NCI-H82 (cell line): ENCODE measurements at regions not wholly inside any gene's neighbourhood (a gene's known extent, or its start where the extent isn't known, plus 50 kb on each side); places are given as distances from the start of the nearest gene placed in this dataset.

Experiments used
- DNase-seq: peaks from one replicate; lab custom pipeline; 2025; lab: John Stamatoyannopoulos, UW

DNA sequence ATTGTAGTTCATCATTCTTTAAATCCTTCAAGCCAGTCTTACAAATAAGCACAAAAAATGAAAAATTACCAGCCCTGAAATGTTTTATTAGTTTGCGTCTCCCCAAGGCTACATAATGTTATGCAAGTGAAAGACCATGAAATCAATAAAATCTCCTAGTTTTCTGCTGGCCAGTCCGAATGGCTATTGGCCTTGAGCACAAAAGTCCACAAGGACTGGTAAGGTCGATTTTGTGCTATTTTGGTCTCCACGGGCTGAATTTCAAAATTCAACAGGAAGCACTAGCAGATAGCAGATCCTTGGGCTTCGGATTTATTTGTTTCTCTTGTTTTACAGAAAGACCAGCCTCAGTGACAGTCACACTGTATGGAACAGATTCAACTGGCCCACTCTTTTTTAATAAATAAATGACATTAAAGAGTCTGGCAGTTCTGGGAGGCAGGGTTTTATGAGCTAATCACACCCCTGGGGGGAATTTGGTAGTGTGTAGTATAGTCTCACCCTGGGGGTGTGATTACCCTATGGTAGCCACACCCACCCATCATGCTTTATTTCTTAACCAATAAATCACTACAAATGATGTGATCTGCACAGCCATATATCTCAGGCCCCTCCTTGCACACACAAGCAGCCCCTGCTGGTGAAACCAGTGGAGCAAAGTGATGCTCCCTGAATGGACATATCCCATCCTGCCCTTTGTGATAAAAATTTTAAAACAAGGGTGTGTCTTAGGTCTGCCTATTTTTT is 51.1 kb upstream of the TMEM33 start:
- peak; percentile 95 for DNase-seq

DNA sequence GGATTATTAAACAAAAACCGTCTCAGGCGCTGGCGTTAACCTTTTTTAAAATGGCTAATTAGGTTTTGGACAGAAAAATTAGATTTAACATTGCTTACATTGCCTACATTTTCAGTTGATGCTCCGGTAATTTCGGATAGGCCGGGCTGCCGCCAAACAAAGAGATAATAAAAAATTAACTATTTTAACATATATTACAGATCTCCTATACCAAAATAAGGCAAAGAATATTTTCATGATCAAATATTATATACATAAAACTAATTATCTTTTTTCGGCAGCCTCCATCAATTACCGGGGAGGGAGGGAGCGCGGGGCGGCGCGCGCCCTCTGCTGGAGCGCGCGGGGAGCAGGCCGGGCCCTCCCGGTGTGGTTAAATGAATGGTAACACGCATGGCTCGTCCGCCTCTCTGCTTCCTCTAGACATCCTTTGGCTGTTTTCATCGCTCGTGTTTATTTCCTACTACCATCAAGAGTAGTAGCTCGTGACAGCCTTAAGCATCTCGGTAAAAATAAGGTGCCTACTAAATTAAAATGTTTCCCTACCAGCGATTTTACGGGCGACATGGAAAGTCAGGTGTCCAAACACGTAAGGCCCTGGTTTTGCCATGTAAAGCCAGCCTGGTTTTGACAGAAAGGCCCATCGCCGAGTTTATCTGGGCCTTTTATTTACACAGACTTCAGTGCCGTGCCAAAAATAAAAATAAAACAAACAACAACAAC is 52.4 kb upstream of the TMEM33 start:
- DNase-seq = peak; percentile 82

DNA sequence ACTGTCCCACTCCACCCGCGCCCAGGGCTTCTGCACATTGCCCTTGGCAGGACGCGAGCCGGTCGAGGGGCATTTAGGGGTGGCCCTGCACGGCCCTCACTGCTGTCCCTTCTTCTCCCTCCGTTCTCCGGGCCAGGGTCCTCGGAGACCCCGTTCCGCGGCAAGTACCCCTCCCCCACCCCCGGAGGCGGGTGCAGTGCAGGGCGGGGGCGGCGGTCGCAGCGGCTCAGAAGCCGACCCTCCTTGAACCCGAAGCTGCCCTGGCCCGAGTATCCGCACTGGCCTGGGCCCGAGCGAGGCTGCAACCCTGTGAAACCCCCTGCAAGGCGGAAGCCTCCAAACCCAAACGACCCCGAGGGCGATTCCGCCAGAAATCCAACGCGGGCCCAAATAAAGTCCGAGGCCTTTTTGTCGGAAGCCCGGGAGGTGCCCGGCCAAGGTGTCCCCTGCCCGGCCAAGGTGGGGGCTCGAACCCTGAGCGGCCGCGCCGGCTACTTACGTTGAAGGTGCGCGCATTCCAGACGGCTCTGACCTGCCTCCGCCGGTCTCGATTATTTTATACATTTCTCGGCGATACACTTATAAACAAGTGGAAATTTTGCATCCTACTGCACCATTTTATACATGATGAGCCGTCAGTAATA is 53.1 kb upstream of the TMEM33 start:
- DNase-seq = peak; percentile 63

DNA sequence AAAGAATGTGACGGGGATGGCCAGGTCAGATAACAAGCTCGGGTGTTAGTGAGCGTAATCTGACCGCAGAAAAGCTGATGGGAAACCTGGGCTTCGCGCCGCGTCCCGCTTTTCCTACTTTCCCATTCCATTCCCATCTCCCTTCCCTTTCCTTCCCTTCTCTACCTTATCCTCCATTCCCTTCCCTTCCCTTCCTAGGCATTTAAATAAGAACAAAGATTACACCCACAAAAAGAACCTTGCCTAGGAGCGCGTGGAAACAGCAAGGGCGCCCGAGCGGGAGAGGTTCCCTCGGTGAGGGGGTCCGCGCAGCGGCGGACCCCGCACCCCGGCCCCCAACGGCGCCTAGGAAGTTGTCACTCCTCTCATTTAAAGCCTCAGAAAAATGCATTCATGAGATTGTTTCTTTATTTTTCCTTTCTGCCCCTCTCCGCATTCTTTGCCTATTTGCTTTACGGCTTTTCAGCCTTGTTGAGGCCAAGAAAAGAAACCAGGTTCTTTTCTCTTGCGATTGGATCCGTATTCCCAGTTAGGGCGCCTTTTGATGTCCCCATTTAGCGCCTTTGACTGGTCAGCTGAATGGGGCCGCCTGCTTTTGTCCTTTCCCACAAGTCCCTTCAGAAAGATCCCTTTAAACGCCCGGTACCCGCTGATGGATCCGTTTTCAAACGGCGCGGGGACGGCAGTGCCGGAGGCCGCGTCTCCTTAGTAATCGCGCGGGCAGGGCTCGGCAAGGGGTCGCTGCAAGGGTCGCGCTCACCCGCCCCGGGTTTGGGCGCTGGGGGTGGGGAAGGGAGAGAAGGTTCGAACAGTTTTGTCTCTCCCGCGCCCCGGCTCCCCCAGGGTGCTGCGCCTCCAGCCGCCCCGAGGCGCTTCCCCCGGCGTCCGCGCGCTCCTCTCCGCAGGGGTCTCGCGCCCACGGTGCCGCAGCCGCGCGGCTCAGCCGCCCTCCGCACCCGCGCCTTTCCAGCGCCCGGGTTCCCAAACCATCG is 54.1 kb upstream of the TMEM33 start:
- DNase-seq = peak; percentile 58

DNA sequence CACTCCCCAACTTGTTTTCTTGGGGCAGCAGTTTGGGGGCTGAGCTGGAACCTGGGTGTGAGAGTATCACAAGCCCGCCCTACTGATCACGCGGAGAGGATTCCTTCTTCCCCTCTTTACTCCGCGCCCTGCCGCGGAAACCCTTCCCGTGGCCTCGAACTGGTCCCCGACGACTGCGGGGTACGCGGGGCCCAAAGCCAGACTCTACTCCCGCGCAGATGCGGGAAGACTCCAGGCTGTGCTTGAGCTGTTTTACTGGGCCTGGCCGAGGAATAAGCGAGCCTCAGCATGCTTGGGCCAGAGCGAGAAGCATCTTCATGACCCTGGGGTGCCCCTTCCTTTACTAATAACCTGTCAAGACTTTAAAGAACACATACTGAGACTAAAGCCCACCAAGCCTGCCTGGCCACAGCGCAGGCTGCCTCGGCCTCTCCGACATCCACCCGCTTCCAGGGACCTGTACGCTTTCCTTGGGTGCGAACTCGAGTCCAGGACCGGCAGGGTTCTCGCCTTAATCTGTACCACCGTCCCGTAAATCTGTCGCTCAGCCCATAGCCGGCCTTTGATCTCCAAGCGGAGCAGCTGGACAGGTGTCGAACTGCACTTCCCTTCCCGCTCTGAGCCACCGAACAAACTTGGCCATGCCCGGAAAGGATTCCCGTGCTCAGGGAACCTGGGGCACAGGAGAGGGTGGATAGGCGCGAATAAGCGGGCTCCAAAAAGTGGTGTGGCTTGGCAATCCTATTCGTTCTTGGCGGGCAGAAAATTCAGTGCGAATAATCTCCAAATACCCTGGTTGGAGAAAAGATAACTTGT is 55.0 kb upstream of the TMEM33 start:
- DNase-seq = peak; percentile 63

DNA sequence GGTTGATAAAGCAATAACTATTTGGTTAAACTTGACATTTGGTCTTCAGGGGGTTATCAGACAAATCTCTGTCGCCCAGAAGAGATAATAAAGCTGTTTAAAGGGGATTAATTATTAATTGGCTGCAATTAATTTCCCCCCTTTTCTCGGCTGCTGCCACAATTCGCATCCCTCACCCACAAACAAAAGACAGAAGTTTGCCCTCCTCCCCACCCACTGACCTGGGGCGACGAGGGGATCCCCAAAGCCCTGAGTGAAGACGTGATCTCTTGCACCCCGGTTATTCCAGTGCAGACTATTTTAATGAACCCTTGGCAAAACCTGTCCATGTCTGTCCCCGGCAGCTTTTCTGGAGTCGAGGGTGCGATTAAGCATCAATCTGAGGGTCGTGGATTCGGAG is 55.7 kb upstream of the TMEM33 start:
- DNase-seq = peak; percentile 43

DNA sequence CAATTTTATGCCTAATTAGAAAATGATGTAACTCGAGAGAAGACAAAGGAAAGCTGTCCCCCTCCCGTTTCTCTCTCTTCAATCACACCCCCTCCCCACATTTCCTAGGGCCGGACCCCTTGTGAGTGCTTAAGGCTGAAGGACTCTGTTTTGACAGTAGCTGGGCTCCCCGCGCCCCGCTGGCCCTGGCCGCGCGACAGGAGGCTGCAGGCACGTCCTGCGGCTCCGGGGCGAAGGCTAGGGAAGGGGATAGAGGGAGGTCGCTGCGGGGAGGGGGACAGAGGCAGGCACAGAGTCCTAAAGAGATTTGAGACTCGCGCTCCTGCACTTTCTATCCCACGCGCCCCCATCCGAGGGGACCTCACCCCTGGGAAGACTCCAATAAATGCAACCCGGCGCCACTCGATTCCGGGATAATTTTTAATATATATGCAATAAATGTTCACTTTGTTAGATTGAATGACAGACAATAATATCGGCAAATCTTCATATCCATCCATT is 56.2 kb upstream of the TMEM33 start:
- peak; percentile 53 for DNase-seq

DNA sequence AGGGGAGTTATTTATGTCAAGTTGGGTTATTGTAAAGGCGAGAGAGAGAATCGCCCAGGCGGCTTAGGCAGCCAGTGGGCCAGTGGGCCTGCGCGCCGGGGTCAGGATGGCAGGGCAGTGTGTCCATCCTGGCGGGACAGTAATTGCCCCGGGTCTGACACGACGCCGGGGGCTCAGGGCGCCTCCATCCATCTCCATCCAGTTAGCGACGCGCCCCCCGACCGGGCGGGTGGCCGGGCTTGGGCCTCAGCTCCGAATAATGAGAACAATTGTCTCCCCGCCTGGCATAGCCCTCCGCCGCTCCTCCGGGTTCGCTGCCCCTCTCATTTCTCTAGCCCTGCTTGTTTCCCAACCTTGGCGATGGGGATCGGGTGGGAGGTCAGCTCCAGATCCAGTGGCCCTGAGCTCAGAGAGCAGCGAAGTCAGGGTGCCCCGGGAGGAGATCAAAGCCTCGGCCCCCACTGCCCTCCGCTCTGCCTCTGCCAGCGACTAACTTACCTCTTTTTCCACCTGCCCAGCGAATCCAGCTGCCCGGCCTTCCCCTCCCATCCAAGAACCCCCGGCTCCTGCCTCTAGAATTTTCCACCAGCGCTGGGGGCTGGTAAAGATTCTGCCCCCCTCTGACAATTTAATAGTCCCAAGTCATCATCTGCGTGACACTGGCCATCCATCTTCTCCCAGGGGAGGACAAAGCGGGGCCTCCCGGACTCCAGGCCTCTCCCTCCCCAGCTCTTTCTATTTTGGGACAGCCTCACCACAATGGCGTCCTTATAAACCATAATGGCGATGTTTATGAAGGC is 56.9 kb upstream of the TMEM33 start:
- DNase-seq = no peak

DNA sequence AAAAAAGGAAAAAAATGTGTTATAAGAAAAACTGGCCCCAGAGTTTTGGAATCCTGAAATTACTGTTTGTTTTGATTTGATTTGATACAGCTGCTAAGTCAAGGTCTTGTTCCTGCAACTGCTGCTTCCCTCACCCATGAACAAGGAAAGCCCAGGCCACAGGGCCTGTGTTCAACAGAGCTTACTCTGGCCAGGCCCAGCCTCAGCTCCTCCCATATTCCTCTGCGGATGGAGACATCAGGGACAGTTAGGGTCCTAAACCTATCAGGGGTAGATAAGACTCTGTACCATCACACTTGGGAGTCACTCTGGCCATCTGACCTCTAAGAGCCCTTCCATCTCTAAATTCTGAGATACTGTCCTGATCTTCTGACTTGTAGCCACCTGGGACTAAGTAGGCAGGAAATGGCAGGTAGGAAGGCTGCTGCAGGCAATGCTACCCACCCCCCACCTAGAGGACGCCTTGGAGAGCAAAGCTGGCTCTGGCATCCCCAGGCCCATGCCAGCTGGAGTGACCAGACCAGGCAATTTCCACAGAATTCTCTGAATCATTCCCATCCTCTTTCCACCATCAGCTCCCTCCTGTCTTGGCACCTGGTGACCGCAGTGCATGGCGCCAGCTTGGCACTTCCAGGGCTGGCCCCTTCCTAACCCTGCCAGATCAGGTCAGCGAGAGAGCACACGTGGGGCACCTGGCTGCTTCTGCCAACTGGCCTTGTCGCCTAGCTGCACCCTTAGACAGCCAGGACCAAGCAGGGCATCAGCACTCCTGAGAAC is 58.0 kb upstream of the TMEM33 start:
- no peak for DNase-seq

DNA sequence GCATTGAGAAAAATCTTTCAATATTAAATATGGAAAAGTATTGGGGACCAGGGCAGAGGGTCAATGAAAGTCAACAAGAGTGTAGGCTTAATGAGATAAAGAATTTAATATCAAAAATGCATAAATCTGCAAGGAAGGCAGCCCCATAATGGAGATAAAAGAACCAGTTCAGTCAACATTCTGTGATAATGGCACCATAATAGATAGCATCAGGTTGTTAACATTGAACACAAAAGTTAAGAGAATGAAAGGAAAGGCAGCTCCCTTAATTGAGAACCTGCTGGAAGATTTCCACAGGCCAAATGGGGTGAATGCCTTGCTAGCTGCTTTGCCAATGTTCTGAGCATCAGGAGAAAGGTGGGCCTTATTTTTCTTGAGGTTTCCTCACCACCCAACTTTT is 60.4 kb upstream of the TMEM33 start:
- DNase-seq = no peak

DNA sequence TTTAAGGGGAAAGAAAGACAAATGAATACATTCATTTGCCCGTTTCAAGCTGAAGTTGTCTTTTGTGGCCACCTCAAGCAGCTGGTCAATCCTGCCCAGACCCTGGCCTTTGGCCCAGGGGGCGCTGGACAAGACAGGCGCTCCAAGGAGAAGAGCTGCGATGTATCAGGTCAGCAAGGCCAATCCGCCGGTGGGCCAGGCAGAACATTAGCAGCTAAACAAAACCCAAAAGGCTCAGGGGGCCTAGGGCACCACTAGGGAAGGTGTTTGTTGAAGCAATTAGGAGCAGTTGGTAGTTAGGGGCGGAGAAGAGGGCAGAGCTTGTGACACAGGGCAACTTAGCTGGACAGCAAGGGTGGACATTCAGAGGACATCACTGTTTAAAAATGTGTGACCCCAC is 60.8 kb upstream of the TMEM33 start:
- DNase-seq = no peak

DNA sequence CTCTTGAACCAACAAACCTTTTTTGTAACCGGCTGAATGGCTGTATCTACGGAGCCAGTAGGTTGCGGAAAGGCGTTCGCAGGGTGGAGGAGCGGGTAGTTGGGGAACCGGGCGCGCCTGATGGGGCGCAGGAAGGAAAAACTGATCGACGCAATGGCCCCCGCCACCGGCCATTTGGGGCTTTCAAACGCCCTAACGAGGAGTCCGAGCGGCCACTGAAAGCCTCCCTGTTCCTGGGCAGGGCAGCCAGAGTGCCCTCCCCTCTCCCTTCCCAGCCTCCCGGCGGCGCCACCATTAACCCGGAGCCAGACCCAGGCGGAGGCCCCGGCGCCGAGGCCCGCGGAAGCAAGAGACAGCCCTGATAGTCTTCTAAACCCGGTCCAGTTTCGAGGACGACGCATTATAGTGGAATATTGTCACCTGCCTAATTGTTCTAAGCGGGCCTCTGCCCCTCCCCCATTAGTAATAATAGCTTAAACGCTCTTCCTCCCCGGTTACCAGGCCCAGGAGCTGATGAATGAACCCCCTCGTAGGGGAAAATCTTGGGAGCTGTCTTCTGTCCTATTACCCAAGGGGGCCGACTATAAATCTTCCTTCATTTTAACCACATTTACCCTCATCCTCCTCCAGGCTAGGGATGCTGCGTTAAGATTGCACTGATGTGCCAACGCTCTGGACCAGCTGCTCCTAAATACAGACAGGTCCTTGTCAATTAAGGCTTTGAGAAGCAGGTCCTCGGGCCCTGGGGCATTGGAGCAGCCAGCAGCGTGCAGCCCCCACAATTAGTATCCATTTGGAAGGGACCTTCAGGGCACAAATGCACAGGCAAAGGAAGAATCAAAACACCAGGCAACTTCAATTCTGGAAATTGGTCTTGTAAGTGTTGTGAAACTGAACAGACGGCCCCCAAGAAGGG is 61.6 kb upstream of the TMEM33 start:
- DNase-seq = no peak

DNA sequence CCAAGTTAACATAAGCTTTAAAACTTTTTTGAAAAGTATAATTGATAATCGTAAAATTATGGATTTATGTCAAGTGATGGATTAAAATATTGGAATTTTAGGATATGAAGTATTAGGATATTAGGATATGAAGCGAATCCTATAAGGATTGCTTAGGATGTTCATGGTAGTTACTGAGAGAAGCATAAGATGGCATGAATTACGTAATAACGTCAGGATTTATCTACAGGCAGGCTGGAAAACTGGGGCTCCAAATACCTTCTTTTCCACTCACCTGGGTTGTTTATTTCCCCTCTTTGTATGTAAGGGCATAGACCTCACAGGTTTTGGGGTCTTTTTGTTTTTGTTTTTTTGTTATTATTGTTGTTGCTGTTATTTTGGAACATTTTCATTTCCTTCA is 65.2 kb upstream of the TMEM33 start:
- DNase-seq = no peak

DNA sequence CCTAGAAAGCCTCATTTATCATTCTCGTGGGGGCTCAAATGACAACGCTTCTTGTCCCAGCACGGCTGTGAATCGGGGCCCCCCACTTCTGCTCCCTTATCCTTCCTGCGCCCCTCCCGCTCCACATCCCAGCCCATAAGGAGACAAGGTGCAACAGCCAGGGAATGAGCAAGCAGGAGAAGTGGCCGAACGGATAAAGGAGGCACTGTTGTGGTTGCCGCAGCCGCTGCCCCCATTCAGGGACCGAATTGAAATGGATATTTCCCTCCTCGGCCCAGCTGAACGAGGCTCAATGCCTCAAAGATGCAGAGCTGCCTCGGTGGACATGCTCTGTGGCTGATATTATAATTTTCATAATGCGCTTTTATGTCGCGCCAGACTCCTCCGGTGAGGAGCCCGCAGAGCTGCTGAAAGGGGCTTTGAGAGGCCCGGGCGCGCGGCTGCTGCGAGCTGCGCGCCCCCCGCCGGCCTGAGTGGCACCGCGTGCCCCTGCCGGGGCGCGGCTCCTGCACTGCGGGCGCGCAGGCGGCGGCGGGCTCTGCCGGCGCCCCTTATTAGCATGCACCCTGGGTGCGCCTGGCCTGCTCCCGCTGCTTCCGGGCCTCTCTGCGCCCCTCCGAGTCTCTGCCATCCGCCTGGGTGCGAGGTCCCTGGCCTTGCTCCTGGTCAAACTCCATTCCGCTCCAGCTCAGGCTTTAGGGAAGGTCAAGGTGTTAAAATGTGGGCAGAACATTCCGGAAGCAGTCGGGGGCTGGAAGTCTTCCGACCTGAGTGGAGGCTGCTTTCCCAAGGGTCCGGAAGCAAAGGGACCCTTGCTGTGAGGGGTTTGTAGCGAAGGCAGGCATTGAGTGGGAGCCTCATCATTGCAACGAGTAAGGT is 68.2 kb upstream of the TMEM33 start:
- DNase-seq = peak; percentile 38

DNA sequence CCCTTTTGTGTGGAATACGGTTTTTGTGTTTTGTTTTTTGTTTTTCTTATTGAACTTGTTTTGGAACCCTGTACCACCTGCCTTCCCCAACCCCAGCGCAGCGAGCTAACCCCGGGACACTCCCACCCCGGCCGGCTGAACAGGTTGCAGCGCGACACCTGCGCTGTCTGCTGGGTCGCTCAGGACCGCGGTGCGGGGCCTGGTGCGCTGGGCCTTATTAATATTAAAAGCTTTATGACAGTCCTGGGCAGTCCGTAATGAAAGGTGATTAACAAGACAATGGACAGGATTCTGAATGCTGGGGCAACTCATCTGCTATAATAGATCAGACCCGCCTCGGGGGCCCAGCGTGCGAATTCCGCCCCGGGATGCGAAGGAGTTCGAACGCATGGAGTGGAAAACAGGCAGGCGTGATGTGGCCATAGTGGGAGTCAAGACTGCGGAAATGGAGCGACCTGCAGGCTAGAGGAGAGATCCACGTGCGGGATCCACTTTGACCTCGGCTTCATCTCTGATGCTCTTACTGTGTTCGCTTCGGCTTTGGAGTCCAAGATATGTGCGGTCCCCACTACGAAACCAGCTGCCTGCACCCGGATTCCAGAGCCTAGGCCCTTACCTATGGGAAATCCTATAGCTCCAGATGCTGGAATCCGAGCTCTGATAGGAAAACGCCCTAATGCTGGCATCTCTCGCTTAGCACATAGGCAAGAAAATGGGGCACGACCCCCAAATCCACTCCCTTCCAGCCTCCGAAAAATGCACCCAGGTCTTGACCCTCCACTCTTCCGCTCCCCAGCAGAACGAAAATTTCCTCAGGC is 69.0 kb upstream of the TMEM33 start:
- DNase-seq = peak; percentile 57

DNA sequence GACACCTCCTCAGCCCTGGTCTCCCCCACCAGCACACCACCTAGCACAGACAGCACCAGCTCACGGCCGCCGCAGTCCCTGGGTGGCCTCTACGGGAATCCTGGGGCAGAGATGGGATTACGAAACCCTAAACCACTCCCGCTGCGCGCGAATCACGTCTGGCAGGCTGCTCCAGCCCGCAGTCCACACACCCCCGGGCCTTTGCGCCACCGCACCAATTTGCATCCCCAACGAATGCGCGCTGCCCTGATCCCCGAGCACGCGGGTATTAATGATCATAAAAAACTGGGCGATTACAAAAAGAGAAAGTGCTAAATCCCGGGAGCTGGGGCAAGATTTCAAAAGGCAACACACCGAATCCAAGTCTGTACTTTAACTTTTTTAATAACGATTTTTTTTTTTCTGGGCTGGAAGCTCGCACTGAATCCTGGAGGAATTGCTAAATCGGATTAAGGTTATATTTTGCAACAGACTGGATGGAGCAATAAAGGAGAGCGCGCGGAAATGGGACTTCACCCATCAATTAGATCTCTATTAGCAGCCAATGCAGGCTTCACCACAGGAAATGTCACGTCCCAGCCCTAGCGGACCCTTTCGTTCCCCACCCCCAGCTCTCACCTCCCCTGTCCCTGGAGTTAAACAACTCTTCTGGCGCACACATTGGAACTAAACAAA is 69.8 kb upstream of the TMEM33 start:
- DNase-seq = peak; percentile 94
